Activated CD4-positive, alpha-beta T cell treated with anti-CD3 and anti-CD28 coated beads for 24 hours (primary cell): ENCODE measurements at regions not wholly inside any gene's neighbourhood (a gene's known extent, or its start where the extent isn't known, plus 50 kb on each side); places are given as distances from the start of the nearest gene placed in this dataset.

Experiments
- DNase-seq, 2 donors: peaks; one replicate each; pipeline ENCODE4 v3.0.0-alpha.2; 2020; ENCODE audit warnings: low read depth in 2 of 2

DNA sequence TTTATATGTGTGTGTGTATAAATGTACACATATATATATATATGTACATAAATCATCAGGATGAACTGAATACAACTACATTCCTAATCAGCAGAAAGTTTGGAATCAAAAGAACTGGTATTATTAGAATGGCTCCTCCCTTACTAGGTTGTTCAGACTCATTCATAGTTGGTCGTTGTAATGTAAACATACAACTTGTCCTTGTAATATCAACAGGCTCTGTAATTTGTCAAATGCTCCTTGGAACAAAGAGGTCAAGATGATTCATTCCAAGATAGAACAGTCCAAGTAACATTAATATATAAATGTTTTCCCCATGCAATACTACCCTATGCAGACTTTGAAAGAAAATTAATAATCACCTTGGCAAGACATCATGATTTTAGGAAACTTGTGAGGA lies 351.4 kb upstream of the SMIM31 start:
- no peak for DNase-seq

DNA sequence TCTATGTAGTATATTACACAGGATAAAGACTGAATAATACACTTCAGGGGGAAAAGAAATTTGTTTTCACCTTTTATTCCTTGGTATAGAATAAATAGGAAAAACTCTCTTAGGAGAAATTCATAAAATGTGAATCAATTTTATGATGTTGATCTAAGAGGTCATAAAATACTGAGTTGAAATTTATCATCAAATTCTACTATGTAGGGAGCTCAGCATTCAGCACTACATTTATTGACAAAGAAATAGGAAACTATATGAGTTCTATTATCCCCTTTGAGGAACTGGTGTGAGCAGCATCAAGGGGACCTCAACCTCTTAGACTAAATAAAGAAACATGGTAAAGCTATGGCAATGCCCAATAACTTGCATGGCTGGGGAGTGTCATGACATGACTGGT lies 348.2 kb upstream of the SMIM31 start:
- no peak for DNase-seq

DNA sequence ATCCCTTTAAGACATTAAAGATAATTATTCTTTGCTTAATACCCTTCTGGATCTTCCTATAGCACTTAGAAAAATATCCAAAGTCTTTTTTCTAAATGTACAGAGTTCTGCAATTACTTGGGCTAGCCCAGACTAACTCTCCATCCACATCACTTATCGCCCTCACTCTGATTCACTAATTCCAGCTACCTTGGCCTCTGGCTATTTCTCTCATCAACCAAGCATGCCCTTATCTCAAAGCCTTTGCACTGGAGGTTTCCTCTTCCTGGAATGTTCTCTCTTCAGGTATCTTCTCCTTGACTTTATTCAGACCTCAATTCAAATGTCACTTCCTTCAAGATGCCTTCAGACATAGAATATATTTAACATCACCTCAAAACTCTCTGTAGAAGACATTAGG lies 345.1 kb upstream of the SMIM31 start:
- DNase-seq: no peak

DNA sequence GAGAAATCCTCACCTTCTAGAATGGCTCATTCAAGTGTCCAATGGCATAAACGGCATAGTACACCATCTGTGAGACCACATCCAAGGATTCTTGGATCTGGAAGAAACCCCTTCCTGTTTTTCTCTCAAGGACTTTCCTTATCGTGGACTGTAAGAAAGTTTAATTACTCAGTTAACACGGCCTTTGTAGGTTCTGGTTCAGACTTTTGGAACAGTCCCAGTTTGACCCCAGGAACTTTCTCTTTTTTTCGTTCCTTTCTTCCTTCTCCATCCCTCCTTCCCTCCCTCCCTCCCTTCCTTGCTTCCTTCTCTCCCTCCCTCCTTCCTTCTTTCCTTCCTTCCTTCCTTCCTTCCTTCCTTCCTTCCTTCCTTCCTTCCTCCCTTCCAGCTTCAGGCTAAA lies 343.5 kb upstream of the SMIM31 start:
- DNase-seq: no peak

DNA sequence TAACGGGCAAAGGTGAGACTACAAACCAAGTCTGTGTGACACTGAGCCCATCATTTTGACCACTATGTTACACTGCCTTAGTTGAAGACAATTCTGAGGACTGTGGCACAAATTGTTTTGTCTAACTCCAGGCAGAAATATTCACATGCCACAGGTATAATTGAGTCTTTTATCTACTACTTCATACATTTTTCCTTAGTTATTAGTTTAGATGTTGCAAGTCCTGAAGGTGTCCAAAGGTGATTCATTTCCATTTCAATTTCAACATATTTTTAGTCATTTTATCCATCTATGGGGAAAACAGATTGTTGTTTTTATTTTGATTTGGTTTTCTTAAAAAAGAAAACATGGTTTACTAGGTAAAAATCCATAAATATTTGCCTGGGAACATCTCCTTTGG lies 341.7 kb upstream of the SMIM31 start:
- no peak for DNase-seq

GRCh38 chr4:164413743-164414142 lies 340.2 kb upstream of the SMIM31 start:
- DNase-seq: no peak

DNA sequence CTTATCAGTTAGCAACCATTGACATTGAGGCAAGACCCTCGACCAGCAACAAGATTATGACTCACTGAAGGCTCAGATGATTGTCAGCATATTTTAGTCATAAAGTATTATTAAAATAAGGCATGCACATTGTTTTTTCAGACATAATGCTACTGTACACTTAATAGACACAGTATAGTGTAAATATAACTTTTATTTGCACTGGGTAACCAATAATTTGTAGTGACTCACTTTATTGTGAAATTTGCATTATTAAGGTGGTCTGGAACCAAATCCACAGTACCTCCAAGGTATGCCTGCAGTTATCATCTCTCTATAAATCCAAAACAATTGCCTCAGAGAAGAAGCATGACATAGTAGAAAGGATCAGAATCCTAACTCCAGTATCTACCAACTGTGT lies 330.1 kb upstream of the SMIM31 start:
- no peak for DNase-seq

DNA sequence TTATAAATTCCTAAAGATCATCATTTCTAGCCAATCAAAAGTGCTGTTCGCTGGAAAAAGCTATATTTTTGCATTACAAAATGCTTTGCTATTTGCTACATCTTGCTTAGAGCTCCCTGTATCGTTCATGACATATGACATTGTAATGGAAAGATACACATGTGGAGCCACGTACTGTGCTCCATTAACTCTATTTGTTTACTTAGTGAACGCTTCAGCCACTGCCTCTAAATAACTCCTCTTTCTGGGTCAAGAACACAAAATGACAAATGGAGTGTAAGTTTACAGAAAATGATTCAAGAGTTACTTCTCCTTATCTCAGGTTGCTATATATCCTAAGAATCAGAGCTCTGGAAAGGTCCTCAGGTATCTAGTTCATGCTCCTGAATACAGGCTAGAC lies 329.1 kb upstream of the SMIM31 start:
- DNase-seq: no peak

GRCh38 chr4:164428561-164428960 lies 325.4 kb upstream of the SMIM31 start:
- no peak for DNase-seq

DNA sequence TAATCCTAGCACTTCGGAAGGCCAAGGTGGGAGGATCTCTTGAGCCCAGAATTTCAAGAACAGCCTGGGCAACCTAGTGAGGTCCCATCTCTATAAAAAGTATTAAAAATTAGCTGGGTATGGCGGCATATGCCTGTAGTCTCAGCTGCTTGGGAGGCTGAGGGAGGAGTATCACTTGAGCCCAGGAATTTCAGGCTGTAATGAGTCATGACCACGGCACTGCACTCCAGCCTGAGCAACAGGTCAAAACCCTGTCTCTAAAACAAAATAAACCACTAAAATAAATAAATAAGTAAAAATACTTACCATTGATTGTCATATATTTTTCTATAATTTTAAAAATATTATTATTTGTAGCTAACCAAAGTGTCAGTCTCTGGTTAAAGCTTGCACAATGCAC lies 315.6 kb upstream of the SMIM31 start:
- no peak for DNase-seq

DNA sequence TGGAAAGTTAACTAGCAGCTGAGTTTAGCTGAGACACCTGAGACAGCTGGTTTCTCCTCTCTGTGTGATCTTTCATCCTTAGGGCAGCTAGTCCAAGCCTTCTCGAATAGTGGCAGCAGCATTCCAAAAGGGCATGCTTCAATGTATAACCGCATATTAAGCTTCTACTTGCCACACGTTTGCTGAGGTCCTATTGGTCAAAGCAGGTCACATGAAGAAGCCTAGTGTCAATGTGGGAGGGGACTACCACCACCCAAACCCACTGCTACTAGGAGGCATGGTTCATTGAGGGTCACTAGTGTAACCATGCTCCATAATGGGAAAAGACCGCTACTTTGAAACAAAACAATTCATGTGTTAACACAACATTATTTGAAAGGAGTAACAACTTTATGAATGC lies 314.9 kb upstream of the SMIM31 start:
- no peak for DNase-seq

GRCh38 chr4:164440199-164440598 lies 313.7 kb upstream of the SMIM31 start:
- DNase-seq: no peak

- no peak for DNase-seq
Measured at GRCh38 chr4:164441109-164441508, 312.8 kb upstream of the SMIM31 start.

DNA sequence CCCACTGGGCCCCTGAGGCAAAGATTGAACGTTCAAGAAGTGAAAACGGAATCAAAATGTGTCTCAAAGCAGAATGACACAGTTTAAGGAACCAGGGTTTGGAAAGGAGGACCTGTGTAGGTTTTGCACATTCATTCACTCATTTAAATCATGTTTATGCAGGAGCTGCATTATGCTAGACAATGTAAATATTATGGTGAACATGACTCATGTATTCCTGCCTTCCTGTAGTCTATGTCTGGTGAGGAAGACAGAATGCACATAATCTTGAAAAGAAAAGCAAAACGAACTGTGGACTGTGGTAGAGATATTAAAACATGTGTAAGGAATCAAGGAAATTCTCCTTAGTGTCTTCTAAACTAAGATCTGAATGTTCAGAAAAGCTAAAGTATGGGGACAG lies 311.8 kb upstream of the SMIM31 start:
- DNase-seq: no peak

- DNase-seq: no peak
Measured at GRCh38 chr4:164446516-164446915, 307.4 kb upstream of the SMIM31 start.

DNA sequence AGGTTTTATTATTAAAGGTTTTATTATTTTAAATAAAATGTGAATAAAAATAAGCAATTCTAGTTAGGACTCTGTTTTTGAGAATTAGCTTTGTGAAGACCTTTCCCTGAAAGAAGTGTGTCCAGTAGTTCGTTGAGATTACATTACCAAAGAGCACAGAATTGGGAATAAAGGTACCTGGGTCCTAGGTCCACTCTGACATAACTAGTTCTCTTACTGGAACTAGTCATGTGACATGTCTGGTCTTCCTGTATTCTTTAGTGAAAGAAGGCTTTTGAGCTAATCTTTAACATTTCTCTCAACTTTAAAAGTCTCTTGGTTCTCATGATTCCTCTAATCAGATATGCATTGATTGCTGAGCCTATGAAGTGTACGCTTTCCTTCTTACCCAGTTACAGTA lies 292.0 kb upstream of the SMIM31 start:
- DNase-seq: no peak

GRCh38 chr4:164462471-164462870 lies 291.5 kb upstream of the SMIM31 start:
- no peak for DNase-seq

DNA sequence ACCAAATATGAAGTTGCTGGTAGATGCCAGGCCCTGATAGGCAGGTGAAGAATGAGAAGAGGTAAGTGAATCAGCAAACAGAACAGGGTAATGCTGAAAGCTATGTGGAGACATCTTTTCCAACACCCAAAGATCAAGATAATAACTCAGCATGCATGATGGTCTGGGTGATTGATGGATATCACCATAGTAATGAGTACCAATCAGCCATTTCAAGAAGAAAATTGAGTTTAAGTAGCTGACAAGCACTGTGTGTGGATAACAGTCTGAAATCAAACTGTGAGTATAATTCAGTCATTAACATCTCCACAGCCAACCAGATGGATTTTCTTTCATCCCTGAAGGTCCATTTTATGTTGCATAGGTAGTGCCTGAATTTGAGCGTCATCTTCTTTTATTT lies 289.6 kb upstream of the SMIM31 start:
- DNase-seq: no peak

GRCh38 chr4:164467493-164467892 lies 286.4 kb upstream of the SMIM31 start:
- no peak for DNase-seq

- no peak for DNase-seq
Measured at GRCh38 chr4:164481306-164482091, 272.4 kb upstream of the SMIM31 start.

DNA sequence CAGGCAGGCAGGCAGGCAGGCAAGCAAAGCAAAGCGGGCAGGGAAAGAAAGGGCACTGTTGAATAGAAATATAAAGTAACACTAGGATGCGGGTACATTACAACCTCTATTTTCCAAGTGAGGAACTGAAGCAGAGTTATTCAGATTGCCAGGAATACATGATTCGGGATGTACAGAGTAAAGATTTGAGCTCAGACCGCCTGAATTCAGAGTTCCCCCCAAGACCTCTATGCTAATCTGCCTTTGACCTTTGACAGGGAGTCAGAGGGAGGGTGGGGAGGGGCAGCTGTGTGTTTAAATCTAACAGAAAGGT lies 271.9 kb upstream of the SMIM31 start:
- DNase-seq: no peak

- no peak for DNase-seq
Measured at GRCh38 chr4:164482758-164483157, 271.2 kb upstream of the SMIM31 start.

- DNase-seq: no peak
Measured at GRCh38 chr4:164483711-164484110, 270.2 kb upstream of the SMIM31 start.

DNA sequence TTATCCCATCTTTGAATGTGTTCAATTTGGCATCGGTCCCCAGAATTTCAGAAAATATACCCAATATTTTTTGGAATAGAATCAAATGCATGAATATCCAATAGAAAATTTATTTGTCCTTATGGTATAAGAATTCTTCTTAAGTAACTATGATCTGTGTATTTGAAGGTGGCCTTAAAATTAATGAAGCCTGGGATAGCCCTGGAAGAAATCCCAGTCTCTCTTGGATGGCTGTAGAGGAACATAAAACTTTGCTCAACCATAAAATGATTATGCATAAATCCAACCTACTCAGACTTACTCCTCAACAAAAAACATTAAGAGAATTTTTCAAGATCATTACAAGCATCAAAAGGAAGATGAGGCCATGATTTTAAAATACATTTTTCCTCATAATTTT lies 269.4 kb upstream of the SMIM31 start:
- no peak for DNase-seq
